ENCODE measurements at regions not wholly inside any gene's neighbourhood (a gene's known extent, or its start where the extent isn't known, plus 50 kb on each side); places are given as distances from the start of the nearest gene placed in this dataset.

- no peak for TF ChIP-seq NFAT5 (CRISPR knock-in tag; IDR thresholded peaks at IDR 0.05)
- peak; percentile 47; the same call in 1 of the 2 replicates for TF ChIP-seq ZNF687 (CRISPR knock-in tag; IDR thresholded peaks at IDR 0.05)
- no peak for TF ChIP-seq ZNF350 (CRISPR knock-in tag; IDR thresholded peaks at IDR 0.05; ENCODE audit: borderline replicate concordance, low read depth)
- no peak for TF ChIP-seq SOX6 (IDR thresholded peaks at IDR 0.05)
- TF ChIP-seq SOX6 (CRISPR knock-in tag; IDR thresholded peaks at IDR 0.05) = no peak
- TF ChIP-seq KDM5B (CRISPR knock-in tag; IDR thresholded peaks at IDR 0.05; ENCODE audit: borderline replicate concordance) = peak; percentile 6; the same call in 1 of the 2 replicates
- 0 out of 2 replicates have a peak, but pooled peaks have one; percentile 62 for TF ChIP-seq NKX3-1 (CRISPR knock-in tag; IDR thresholded peaks at IDR 0.05)
- no peak for TF ChIP-seq RFXANK (CRISPR knock-in tag; IDR thresholded peaks at IDR 0.05)
- TF ChIP-seq ETV6 (CRISPR knock-in tag; conservative IDR thresholded peaks at IDR 0.05) = no peak
- peak; percentile 22; the same call in 1 of the 2 replicates for TF ChIP-seq HINFP (CRISPR knock-in tag; IDR thresholded peaks at IDR 0.05; ENCODE audit: low read depth)
- no peak for TF ChIP-seq FOSL2 (CRISPR knock-in tag; IDR thresholded peaks at IDR 0.05)
- 0 out of 2 replicates have a peak, but pooled peaks have one; percentile 28 for TF ChIP-seq TAF1 (CRISPR knock-in tag; IDR thresholded peaks at IDR 0.05)
- TF ChIP-seq ELF3 (CRISPR knock-in tag; IDR thresholded peaks at IDR 0.05) = 0 out of 2 replicates have a peak, but pooled peaks have one; percentile 10
- peak in 1 of 2 experiments; percentile 9; a peak in 1 of 4 replicates for TF ChIP-seq HMGXB4 (CRISPR knock-in tag; IDR thresholded peaks at IDR 0.05; ENCODE audit: borderline replicate concordance in 1 of 2, low read depth in 1 of 2)
- no peak for TF ChIP-seq ATF2 (CRISPR knock-in tag; IDR thresholded peaks at IDR 0.05)
- TF ChIP-seq ZFX (CRISPR knock-in tag; IDR thresholded peaks at IDR 0.05; ENCODE audit: low read depth) = peak; percentile 11; the same call in 1 of the 2 replicates
Observed at GRCh38 chr3:27633224-27633545, 88.9 kb downstream of the EOMES start (continued).
